NCI-H69 (cell line): ENCODE measurements at regions not wholly inside any gene's neighbourhood (a gene's known extent, or its start where the extent isn't known, plus 50 kb on each side); places are given as distances from the start of the nearest gene placed in this dataset.
A peak's percentile ranks its signal among the peaks of the same experiment; 100 is the strongest.

Experiments used
- DNase-seq: peaks from one replicate; lab custom pipeline; 2025; lab: John Stamatoyannopoulos, UW

DNA sequence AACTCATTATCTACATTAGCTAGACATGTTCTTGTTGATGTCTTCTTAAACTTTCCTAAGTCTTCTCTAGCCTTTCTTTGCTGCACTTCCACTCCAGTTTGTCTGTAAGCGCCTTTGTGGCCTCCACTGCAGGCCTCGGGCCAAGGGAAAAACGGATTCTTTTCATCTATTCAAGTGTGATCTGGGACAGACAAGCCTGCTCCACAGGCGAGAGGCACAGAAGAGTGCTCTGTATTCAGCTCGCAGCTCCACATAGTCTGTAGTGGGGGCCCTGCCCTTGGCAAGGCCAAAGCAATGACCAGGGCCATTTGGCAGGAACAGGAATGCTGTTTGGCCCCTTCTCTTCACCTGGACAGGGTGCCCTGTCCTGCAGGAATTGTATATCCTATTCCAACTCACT lies 84.1 kb upstream of the BARX2 start:
- no peak for DNase-seq

DNA sequence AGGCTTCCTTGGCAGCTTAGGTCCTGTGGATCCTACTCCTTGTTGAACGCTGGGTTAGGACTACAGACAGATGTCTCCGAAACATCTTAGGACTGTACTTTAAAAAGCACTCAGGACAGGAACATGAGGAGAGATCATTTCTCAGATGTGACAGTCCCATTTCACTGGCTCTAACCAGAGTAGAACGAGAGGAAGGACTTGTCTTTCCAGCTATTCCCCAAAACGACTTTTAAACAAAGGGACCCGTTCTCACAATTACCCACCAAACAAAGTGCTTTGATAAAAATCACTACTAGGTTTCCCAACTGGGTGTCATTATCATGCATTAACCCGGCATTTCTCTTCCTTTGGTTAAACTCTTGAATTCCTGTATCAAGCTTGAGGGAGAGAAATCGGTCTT lies 84.7 kb upstream of the BARX2 start:
- no peak for DNase-seq

DNA sequence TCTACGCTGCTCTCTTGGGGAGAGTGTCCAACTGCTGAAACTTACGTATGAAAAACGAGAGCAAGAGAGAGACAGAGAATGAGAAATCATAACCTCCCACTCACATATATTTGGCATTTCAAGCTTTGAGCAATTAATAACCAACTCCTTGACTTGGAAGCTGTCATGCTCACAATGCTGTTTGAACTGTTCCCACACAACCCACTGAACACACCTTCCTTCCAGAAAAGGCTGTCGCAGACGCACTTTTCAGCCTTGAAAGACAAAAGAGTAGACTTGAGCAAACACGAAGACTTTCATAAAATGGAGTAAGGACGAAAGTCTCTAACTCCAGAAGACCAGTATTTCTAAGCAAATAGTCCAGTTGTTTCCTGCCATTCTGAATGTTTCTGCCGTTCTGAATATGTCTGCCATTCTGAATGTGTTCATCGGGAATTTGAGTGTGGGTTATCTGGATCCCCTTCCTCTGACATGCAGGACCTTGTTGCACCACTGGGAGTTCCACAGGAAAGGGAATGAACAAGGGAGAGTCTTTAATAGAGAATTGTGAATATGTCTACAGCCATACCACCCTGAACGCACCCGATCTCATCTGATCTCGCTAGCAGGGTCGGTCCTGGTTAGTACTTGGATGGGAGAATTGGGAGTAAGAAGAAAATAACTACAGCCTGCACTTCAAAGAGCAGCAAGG lies 86.2 kb upstream of the BARX2 start:
- peak; percentile 10 for DNase-seq

DNA sequence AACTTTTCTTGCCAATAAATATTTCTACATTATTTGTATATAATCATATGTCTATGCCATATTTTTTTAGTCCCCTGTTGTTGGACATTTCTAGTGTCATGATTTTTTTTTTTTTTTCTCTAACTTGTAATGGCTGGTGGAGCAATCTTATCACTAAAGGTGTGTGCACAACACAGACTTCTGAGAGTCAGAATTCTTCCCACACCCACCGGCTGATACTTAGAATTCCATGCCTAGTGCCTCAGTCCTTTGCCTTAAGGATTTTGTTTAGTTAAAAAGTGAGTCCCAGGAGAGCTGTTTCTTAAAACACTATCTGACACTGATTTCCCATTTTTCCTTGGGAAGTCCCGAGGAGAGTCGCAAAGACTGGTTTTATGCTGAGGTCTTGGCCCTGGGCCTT lies 87.7 kb upstream of the BARX2 start:
- no peak for DNase-seq

DNA sequence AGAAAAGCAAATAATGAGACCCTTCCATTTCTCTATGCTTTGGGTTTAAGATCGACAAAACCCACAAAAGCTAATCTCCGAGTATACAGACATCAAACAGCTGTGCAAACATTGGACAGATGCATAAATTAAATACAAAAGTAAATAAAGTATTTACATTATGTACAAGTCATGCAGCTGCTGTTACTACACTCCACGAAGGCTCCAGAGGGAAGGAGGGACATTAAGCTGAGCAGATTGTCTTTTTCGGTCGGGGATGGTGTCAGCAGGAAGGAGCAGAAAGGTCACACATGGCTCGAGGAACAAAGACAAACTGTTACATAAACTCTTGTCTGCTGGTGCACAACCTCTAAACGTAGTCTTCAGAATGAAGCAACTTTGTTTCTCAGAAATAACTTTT lies 88.8 kb upstream of the BARX2 start:
- DNase-seq, result peak; percentile 98

DNA sequence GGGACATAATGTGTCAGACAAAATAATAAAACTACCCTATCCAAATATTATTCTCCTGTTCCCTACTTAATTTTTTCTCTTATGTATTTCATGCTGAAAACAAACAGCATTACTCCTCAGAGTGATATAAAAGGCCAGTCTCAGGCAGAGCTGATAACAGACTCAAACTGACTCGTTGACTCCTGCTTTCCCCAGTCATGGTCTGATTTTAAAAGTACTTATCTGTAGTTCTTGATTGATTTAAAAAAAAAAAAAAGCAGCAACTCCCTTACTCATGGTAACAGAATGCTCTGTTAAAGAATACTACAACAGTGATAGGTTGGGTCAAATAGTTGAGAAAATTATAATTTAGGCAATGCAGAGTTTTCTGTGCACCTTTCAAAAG lies 90.3 kb upstream of the BARX2 start:
- peak; percentile 35 for DNase-seq

DNA sequence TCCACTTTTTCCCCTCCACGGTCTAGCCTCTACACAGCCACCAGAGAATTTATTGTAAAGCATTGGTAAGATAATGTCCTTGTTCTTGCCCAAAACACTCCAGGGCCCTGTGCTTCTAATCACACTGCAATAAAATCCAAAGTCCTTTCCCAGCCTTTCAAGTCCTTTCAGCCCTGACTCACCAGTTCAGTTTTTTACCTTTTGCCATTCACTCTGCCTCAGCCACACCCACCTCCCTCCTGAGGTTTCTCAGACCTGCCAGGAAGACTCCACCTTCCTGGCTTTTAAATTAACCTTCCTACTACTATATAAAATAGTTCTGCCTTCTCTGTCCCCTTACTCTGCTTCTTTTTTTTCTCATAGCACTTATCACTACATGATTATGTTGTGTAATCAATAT lies 91.0 kb upstream of the ARHGAP32 start:
- peak; percentile 85 for DNase-seq

DNA sequence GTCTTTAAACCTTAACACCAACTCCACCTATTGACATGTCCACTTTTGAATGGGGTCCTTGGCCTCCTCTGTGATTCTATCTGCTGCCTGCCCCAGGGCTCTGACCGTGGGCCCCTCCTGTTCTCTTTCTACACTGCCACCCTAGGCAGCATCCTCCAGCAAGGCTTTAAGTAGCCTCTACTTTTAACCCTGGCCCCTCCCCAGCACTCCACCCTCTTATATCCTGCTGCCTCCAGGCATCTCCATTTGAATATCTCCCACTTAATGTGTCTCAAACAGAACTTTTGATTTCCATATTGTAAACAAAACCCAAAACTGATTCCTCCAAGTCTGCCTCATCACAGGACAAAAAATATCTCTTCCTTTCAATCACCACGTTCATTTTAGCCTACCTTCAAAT lies 90.5 kb upstream of the ARHGAP32 start:
- peak; percentile 62 for DNase-seq

DNA sequence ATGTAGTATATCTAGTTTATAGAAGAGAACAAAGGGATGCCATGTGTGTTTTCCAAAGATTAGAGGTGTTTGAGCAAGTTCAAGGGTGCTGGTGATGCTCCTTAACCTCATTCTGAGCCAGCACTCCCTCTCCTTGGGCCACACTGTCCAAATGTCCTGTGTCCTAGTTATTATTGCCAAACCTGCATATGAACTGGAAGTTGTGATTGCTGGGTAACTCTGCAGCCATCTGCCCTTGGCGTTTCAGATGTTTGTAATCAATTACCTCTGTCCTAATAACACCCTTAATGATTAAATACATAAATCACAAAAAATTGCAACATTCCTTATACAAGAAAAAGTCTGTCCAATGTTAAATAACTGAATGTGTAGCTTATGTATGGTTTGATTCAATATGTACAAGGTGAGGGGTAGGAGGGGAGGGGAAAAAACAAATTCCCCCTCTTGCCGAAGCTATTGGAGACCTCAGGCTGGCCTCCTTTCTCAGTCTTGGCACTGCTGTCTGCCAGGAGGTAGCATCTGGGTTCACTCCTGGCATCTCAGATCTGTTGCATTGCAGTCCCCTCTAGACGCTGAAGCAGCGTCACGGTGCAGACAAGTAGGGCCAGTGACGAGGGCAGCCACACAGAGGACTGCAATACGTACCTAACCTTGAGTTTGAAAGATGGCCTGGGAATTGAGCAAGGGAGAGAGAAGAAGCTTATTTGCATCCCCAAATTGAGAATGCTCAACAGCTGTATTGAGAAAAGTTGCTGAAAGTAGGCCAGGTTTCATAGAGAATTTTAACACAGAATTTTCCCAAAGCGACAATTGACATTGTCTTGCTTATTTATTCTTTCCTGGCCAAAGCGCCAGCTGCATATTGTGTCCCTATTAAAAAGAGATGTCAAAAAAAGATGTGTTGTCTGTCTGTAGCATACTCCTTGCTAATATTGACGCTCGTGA lies 89.6 kb upstream of the ARHGAP32 start:
- DNase-seq, result peak; percentile 35

DNA sequence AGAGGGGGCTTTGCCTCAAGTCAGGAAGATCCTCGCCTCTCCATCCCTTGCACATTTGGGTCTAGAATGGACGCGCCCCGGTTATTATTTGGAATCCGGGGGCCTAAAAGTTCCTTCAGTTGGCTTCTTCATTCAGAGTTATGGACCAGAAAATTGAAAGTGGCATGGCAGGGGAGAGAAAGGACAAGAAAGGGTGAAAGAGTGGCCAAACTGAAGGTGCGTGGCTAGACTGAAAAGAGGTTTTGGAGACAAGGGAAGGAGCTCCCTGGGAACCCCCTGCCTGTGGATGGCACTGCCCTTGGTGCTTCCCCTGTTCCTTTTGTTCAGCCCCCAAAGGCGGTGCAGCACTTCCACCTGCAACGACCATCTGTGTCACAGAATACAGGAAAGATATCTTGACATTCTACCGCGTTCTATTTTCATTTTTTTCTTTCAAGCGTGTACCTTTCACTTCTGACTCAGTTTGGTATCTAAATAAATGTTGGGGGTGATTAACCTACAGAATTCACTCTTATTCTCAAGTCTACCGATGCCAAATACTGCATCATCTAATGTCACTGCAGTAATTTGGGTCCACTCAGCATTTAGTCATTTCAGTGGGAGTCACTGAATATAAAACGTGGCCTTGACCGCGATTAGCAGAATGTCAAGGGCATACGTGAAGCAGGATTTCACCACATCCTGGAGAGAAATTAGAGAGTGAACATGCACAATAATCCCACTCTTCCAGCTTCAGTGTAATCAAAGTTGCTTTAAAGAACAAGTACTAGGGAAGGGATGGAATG lies 88.1 kb upstream of the ARHGAP32 start:
- peak; percentile 75 for DNase-seq

DNA sequence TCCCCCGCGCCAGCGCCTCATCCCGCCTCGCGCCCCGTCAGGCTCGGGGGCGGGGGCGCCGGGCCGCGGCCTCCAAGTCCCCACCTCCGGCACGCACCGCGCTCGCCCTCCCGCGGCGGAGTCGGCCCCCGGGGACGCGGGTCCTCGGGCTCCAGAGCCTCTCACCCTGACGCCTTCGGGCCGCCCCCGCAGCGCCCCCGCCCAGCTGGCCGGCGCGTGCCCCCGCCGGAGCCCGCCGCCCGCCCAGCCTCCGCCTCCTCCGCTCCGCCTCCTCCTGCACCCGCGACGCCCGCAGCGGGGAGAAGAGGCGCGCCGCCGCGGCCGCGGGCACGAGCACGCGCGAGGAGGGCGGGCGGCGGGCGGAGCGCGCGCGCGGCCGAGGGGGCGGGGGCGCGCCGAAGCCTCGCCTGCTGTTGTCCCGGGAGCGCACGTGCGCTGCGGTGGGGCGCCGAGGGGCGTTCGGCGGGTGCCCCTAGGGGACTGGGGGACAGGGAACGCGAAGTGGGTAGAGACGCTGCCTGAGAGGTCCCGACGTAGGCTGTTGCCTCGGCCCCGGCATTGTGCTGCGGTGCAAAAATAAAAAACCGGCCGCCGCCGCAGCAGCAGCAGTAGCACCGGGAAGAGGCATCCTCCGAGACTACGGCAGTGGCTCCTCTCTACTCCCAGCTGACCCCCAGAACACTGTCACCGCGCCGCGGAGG lies 87.4 kb upstream of the ARHGAP32 start:
- DNase-seq, result peak; percentile 97

DNA sequence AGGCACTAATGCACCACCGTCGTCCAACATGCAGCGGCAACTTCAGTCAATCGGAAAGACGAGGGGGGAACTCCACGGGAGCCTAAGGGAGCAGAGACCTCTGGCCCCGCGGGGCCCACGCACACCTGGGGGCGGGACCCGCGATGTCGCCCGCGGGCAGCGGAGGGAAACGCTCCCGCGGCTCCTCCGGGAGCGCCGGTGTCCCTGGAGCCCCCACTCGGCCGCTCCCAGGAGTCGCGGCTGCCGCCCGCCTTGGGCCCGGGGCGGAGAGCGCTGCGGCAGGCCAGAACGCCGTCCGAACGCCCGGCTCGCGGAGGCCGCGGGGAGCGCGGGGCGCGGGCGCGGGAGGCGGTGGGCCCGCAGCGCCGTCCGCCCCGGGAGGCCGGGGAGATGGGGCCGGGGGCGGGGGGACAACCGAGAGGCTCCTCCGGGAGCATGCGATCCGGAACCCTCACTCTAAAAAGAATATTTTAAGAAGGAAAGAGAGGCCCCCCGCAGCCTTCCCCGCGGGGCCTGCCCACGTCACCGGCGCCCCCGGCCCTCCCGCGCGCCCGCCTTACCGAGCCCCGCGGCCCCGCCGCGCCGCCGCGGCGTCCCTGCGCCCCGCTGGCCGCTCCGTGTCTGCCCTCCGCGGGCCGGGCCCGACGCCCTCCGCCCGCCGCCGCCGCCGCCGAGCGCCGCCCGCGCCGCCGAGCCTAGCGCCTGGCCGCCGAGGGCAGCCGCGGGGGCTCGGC lies 86.6 kb upstream of the ARHGAP32 start:
- peak; percentile 71 for DNase-seq

DNA sequence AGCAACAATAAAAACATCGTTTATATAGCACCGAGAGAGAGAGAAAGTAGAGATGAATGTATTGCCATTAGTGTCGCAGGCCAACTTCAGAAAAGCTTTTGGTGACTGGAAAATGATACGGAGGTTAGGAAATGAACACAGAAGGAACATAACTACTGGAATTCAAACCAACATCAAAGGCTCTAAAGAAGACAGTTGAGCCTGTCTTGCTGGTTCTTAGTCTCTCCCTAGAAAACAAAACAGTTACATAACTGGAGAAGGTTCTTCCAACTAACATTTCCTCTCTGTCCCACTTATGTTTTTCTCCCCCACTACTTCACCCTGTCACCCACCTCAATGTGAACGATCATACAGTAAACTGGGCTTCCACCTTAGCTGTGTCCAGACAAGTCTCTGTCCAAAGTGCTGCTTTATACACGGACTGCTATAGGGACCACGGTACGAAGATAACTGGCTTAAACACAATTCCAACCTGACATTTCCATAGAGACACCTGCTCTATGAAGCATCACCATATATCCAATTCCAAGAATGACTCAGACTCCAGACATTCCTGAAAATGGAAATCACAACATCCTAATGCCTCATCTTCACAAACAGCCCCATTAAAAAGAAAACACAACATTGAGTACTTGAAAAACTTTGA lies 85.2 kb upstream of the ARHGAP32 start:
- DNase-seq, result peak; percentile 16

DNA sequence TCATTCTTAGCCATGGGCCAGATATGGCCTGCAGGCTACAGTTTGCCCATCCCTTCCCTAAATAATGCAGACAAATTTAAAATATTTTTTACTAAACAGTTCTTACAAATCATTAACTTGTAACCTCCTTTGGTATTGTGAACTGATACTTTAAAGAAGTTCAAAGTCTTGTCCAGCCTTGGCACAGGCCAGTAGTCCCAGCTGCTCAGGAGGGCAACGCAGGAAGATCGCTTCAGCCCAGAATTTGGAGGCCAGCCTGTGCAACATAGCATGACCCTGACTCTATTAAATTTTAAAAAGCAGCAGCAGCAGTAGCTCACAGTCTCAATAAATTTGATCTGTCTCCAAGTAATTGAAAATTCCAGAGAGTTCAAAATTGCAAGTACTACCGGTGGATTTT lies 83.7 kb upstream of the ARHGAP32 start:
- DNase-seq, result no peak

DNA sequence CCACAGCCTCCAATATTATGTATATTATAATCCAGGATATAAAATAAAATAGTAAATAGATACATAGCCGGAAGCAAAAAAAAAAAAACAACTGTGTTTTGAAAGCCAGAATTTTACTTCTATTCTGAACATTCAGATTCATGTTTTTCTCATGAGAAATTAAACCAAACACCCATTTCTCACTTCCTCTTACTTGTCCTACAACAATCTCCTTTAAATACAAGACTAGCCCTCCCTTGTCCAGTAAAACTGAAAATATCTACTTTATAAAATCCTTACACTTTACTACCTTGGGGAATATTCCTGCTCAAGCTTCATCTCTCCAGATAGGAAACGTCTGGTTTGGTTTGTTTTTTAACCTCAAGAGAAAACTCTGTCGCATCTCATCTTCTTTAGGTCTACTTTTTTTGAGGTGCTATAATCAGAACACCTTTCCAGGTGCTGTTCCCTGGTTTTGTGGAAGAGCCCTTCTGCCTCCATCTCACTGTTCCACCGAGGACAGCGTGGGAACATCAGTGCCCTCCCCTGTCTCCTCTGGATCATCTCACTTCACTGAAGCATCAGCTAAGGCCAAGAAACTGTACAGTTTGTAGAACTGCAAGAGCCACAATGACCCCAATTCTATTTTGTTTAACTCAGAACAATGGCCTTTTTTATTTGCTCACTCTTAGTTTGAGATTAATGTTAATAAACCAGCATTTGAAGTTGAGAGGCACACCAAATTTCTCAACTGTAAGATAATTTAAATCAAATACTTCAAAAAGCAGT lies 82.0 kb upstream of the ARHGAP32 start:
- no peak for DNase-seq

DNA sequence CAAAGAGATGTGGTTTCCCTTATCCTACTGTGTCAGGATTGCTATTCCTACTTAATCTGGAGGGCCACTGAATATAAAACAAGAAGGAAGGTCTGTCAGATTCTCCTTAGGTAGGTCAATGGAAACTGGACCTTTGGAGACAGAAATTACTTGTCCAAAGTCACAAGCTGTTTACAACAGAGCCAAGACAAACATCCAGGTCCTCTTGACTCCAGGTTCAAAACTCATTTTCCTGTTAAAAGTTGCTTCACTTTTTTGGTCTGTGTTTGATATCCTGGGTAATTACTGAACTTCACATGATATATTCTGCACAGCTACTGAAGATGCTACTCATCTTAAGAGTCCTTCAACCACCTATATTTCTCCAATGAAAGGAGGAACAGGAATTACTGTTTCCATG lies 81.2 kb upstream of the ARHGAP32 start:
- no peak for DNase-seq

DNA sequence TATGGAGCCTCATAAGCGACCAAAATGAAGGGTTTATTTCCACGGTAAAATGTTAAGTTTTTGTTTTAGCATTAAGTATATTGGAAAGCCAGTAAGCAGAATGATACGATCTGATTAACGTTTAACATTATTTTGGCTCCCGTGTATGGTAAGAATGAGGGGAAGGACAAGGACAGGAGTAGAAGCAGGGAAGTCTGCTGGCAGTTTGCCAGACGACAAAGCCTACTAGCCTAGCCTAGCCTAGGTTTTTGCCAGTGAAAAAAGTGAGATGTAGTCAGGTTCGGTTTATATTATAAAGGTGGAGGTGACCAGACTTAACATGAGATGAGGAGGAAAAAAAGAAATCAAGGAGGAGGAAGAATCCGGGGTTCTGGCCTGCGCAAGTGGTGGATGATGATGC lies 78.9 kb upstream of the ARHGAP32 start:
- no peak for DNase-seq

DNA sequence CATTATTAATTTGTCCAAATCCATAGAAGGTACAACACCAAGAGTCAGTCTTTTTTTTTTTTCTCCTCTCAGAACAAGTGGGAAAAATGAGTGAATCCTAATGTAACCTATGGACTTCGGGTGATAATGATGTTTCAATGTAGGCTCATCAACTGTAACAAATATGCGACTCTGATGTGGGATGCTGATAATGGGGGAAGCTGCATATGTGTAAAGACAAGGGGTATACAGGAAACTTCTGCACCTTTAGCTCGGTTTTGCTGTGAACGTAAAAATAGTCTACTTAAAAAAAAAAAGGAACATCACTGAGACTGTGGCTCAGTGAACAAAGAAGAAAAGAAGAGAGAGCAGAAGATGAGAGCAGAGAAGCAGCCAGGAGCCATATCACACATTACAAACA lies 78.3 kb upstream of the ARHGAP32 start:
- no peak for DNase-seq

DNA sequence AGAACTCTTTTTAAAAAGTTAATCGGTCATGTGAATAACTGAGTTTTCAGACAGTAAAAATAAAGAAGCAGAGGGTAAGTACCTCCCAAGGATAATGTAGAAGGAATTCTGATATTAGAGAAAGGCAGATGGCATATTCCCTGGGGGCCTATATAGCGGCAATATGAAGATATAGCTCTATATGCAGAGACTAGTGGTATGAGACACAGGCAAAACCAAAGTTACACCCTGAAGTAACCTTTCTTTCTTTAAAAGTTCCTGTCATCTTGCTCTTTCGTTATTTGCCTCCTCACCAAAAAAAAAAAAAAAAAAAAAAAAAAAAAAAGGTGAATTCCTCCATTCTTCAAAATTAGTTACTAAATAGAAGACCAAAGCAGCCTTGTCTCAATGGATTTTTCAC lies 76.2 kb upstream of the ARHGAP32 start:
- peak; percentile 66 for DNase-seq

DNA sequence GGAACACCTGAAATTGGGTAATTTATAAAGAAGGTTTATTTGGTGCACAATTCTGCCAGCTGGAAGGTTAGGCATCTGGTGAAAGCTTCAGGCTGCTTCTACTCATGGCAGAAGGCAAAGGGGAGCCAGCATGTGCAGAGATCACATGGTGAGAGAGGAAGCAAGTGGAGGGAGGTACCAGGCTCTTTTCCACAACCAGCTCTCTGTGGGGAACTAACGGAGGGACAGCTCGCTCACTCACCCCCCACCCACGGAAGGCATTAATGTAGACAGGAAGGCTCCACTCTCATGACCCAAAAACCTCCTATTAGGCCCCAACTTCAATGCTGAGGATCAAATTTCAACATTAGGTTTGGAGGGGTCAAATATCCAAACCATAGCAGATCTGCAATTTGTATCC lies 75.6 kb upstream of the ARHGAP32 start:
- DNase-seq, result peak; percentile 59
